ENCODE measurements at regions not wholly inside any gene's neighbourhood (a gene's known extent, or its start where the extent isn't known, plus 50 kb on each side); places are given as distances from the start of the nearest gene placed in this dataset.

DNA sequence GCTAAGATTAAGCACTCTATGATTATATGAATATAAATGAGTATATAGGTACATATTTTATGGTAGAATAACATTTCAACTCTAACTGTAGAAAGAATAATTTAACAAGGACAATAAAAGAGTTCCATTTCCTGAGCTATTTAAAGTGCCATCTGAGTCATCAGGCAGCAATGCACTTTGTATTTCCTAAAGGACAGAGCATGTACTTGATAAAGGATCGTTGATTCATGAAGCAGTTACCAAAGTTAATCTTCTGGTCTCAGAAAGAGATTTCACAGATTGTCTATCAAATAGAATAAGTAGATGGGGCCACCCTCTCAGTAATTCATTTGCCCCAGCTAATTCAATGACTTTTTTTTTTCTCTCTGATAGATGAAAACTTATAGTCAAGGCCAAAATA is 747.8 kb downstream of the CDH18 start:
- TF ChIP-seq, protein P1, sequence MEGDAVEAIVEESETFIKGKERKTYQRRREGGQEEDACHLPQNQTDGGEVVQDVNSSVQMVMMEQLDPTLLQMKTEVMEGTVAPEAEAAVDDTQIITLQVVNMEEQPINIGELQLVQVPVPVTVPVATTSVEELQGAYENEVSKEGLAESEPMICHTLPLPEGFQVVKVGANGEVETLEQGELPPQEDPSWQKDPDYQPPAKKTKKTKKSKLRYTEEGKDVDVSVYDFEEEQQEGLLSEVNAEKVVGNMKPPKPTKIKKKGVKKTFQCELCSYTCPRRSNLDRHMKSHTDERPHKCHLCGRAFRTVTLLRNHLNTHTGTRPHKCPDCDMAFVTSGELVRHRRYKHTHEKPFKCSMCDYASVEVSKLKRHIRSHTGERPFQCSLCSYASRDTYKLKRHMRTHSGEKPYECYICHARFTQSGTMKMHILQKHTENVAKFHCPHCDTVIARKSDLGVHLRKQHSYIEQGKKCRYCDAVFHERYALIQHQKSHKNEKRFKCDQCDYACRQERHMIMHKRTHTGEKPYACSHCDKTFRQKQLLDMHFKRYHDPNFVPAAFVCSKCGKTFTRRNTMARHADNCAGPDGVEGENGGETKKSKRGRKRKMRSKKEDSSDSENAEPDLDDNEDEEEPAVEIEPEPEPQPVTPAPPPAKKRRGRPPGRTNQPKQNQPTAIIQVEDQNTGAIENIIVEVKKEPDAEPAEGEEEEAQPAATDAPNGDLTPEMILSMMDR (IDR thresholded peaks at IDR 0.05) = no peak
- TF ChIP-seq POLR2A (IDR thresholded peaks at IDR 0.05) = no peak
